IMR-90 (cell line): ENCODE measurements at regions not wholly inside any gene's neighbourhood (a gene's known extent, or its start where the extent isn't known, plus 50 kb on each side); places are given as distances from the start of the nearest gene placed in this dataset.

Experiments used
- ATAC-seq: fragments of 200-7000 bp; cut with Tn5 transposase; 2 replicates; pipeline ENCODE4 v1.9.1; 2020; ENCODE audit warnings: low read depth, mild to moderate bottlenecking, moderate library complexity
- BruUV-seq: library from RNA; stranded (reverse); fragments of 400-500 nt; replicated peaks from 2 replicates; lab custom pipeline; 2021; lab: Mats Ljungman, UMichigan
- CTCF ChIA-PET: fragments of 300-600 bp; formaldehyde crosslinking; extraction: SDS; loops from one replicate; lab custom pipeline; 2021; ENCODE audit warnings: antibody characterized with exemption; lab: Yijun Ruan, JAX
- POLR2A ChIA-PET: fragments of 300-600 bp; sonication (Branson Sonifier 250); formaldehyde crosslinking; loops from one replicate; lab custom pipeline; 2022; ENCODE audit warnings: antibody characterized with exemption; ENCODE audit not compliant: unreplicated experiment; lab: Charles Lee
- DNase-seq: peaks from one replicate; pipeline ENCODE4 v3.0.0; 2013
- H2AFZ ChIP-seq: replicated peaks from 2 replicates; pipeline ENCODE3; 2013; ENCODE audit warnings: low read length, mild to moderate bottlenecking; ENCODE audit not compliant: poor library complexity
- H2AK5ac ChIP-seq: 2 replicates; pipeline ENCODE4 v1.6.1; 2013; ENCODE audit warnings: low read depth, low read length, inconsistent platforms
- H2AK9ac ChIP-seq: replicated peaks from 2 replicates; pipeline ENCODE3; 2013; ENCODE audit warnings: mild to moderate bottlenecking, low read depth, low read length, moderate library complexity; ENCODE audit not compliant: poor library complexity
- H2BK120ac ChIP-seq: 2 replicates; pipeline ENCODE4 v1.6.1; 2013; ENCODE audit warnings: low read depth, low read length, inconsistent platforms
- H2BK15ac ChIP-seq: 3 replicates; pipeline ENCODE4 v1.6.1; 2013; ENCODE audit warnings: low read depth, low read length, inconsistent platforms
- H2BK20ac ChIP-seq: 2 replicates; pipeline ENCODE4 v1.6.1; 2013; ENCODE audit warnings: low read depth, mild to moderate bottlenecking, inconsistent platforms, low read length, moderate library complexity
- H2BK5ac ChIP-seq: 2 replicates; pipeline ENCODE4 v1.6.1; 2013; ENCODE audit warnings: mild to moderate bottlenecking, low read depth, low read length, inconsistent platforms; ENCODE audit not compliant: poor library complexity, severe bottlenecking
- H3K14ac ChIP-seq: replicated peaks from 2 replicates; pipeline ENCODE4 v1.6.1; 2013; ENCODE audit warnings: low read depth, low read length, inconsistent platforms
- H3K18ac ChIP-seq: 2 replicates; pipeline ENCODE4 v1.6.1; 2013; ENCODE audit warnings: low read depth, low read length, control low read depth
- H3K23ac ChIP-seq: 2 replicates; pipeline ENCODE4 v1.6.1; 2013; ENCODE audit warnings: low read depth, low read length, inconsistent platforms
- H3K27ac ChIP-seq: 2 replicates; pipeline ENCODE4 v1.5.1; 2013; ENCODE audit warnings: mild to moderate bottlenecking, control low read depth, low read length; ENCODE audit not compliant: insufficient read depth
- H3K27me3 ChIP-seq: 2 replicates; pipeline ENCODE4 v1.6.1; 2013; ENCODE audit warnings: low read length; ENCODE audit not compliant: control insufficient read depth, insufficient read depth
- H3K36me3 ChIP-seq: 2 replicates; pipeline ENCODE4 v1.6.1; 2013; ENCODE audit warnings: low read length, mixed read lengths; ENCODE audit not compliant: control insufficient read depth, insufficient read depth
- H3K4ac ChIP-seq: 2 replicates; pipeline ENCODE4 v1.6.1; 2013; ENCODE audit warnings: low read depth, low read length, inconsistent platforms
- H3K4me1 ChIP-seq: 2 replicates; pipeline ENCODE4 v1.6.1; 2013; ENCODE audit warnings: low read length, mixed read lengths; ENCODE audit not compliant: control insufficient read depth, insufficient read depth
- H3K4me2 ChIP-seq: 2 replicates; pipeline ENCODE4 v1.6.1; 2013; ENCODE audit warnings: low read depth, mild to moderate bottlenecking, control low read depth, low read length, moderate library complexity
- H3K4me3 ChIP-seq: 2 replicates; pipeline ENCODE4 v1.5.1; 2013; ENCODE audit warnings: low read depth, mild to moderate bottlenecking, control low read depth, low read length, moderate library complexity; ENCODE audit not compliant: insufficient read depth
- H3K56ac ChIP-seq: 2 replicates; pipeline ENCODE4 v1.6.1; 2013; ENCODE audit warnings: low read length, inconsistent platforms; ENCODE audit not compliant: insufficient read depth; ENCODE audit errors: extremely low read depth
- H3K79me1 ChIP-seq, 2 experiments: 2 replicates each; pipeline ENCODE4 v1.6.1; 2013; ENCODE audit warnings: low read length in 2 of 2, inconsistent platforms in 1 of 2, low read depth in 1 of 2
- H3K9ac ChIP-seq: 2 replicates; pipeline ENCODE4 v1.6.1; 2013; ENCODE audit warnings: low read depth, low read length, control low read depth
- H3K9me1 ChIP-seq: 2 replicates; pipeline ENCODE4 v1.6.1; 2013; ENCODE audit warnings: low read length, inconsistent platforms; ENCODE audit not compliant: insufficient read depth
- H3K9me3 ChIP-seq: 2 replicates; pipeline ENCODE4 v1.6.1; 2013; ENCODE audit warnings: low read length; ENCODE audit not compliant: control insufficient read depth, insufficient read depth
- H4K20me1 ChIP-seq: 2 replicates; pipeline ENCODE4 v1.6.1; 2013; ENCODE audit warnings: low read length, inconsistent platforms; ENCODE audit not compliant: insufficient read depth
- H4K5ac ChIP-seq: 2 replicates; pipeline ENCODE4 v1.6.1; 2013; ENCODE audit warnings: mild to moderate bottlenecking, low read depth, low read length, control low read depth
- H4K8ac ChIP-seq, 2 experiments: 2 replicates each; pipeline ENCODE4 v1.6.1; 2013; ENCODE audit warnings: low read depth in 2 of 2, low read length in 2 of 2, control low read depth in 1 of 2, inconsistent platforms in 1 of 2
- H4K91ac ChIP-seq: 2 replicates; pipeline ENCODE4 v1.6.1; 2013; ENCODE audit warnings: low read depth, low read length, inconsistent platforms; ENCODE audit not compliant: insufficient read depth
- FOS ChIP-seq: fragments of 150-350 bp; IDR thresholded peaks from 2 replicates; pipeline ENCODE4 v1.6.1; 2016; ENCODE audit warnings: low read depth, low read length
- NFE2L2 ChIP-seq: fragments of 150-350 bp; IDR thresholded peaks from 2 replicates; pipeline ENCODE4 v1.6.1; 2016; ENCODE audit warnings: low read depth, mild to moderate bottlenecking, low read length
- RAD21 ChIP-seq: IDR thresholded peaks from 2 replicates; pipeline ENCODE4 v1.6.1; 2012; ENCODE audit warnings: low read length, improper control_type of control experiment
- RFX5 ChIP-seq: IDR thresholded peaks from 2 replicates; pipeline ENCODE4 v1.8.0; 2012; ENCODE audit warnings: low read depth, mild to moderate bottlenecking, low read length, moderate library complexity
- SMC3 ChIP-seq: fragments of 150-350 bp; IDR thresholded peaks from 2 replicates; pipeline ENCODE4 v1.6.1; 2016; ENCODE audit warnings: low read depth, mild to moderate bottlenecking, antibody characterized with exemption, low read length, moderate library complexity
- whole genome bisulfite sequencing, 2 experiments: methylation state at CpG; one replicate each; pipeline versions ENCODE4 v1.1.5 to v1.1.7; 2013; ENCODE audit warnings: missing lambda C conversion rate in 2 of 2; ENCODE audit not compliant: insufficient read length in 1 of 2; ENCODE audit errors: extremely low coverage in 2 of 2; 5-methylcytosine and 5-hydroxymethylcytosine counted together
- dilution Hi-C: fragments of 300-500 bp; cut with HindIII; formaldehyde crosslinking; loops from one replicate; pipeline ENCODE4 v1.14.3; 2018; ENCODE audit warnings: low sequenced_read_pairs; ENCODE audit not compliant: unreplicated experiment
- in situ Hi-C: fragments of 300-500 bp; cut with MboI; formaldehyde crosslinking; loops from 3 replicates; pipeline ENCODE4 v1.14.3; 2019; ENCODE audit warnings: low sequenced_read_pairs, inconsistent platforms, mixed read lengths
- intact Hi-C: fragments of 100-400 bp; cut with micrococcal nuclease; formaldehyde crosslinking; loops from 2 replicates; pipeline ENCODE4 v1.10.0; 2022

- Histone ChIP-seq H3K4me3 (no peak overlapping the region), H3K4ac (no peak overlapping the region), H4K91ac (no peak overlapping the region), H3K27me3 (no peaks in the 10 kb centered on the region), H3K14ac (no peak overlapping the region), H4K5ac (no peak overlapping the region), H2BK5ac (no peak overlapping the region), H2BK20ac (no peak overlapping the region), H3K36me3 (no peaks in the 10 kb centered on the region), H3K56ac (no peak overlapping the region), H3K27ac (no peak overlapping the region), H3K4me2 (no peak overlapping the region), H2BK120ac (no peak overlapping the region), H2AFZ (no peak overlapping the region), H2AK5ac (no peak overlapping the region), H3K23ac (no peak overlapping the region), H4K8ac (no peak overlapping the region), H3K9me1 (no peaks in the 10 kb centered on the region), H4K20me1 (no peaks in the 10 kb centered on the region), H3K9me3 (no peaks in the 10 kb centered on the region), H2AK9ac (no peak overlapping the region), H3K79me1 (no peaks in the 10 kb centered on the region), H3K18ac (no peak overlapping the region), H3K4me1 (no peaks in the 10 kb centered on the region), H2BK15ac (no peak overlapping the region), H3K9ac (no peak overlapping the region)
- in situ Hi-C loops (no loop called here), dilution Hi-C loops (no loop called here), intact Hi-C loops (loop anchor here (10.0 kb wide), 1 partner anchor 398 kb away; no protein-coding TSS in a partner anchor)
- no CpG with 5 or more reads among the region's 3 CpGs for WGBS, 2 experiments
- no peak for DNase-seq
- ChIA-PET POLR2A (no interaction called here), CTCF (interaction anchor here (0.6 kb wide), 1 partner anchor 9 kb away, joined by 3 read pairs; no protein-coding TSS in a partner anchor)
- no TSS peak for BruUV-seq
- TF ChIP-seq RAD21 (no peak), NFE2L2 (no peak), SMC3 (no peak), RFX5 (no peak), FOS (no peak)
- ATAC-seq = no peak
Observed at GRCh38 chr3:153442799-153443487, 280.9 kb downstream of the RAP2B start.
